Stimulated activated naive CD8-positive, alpha-beta T cell treated with anti-CD3 and anti-CD28 coated beads, Interleukin-15, Interleukin-2, amounts not matched to agents 100 ng/mL and 50 ng/mL, for 24 hours (primary cell): ENCODE measurements at regions not wholly inside any gene's neighbourhood (a gene's known extent, or its start where the extent isn't known, plus 50 kb on each side); places are given as distances from the start of the nearest gene placed in this dataset.
"Not testable (repeated sequence)": the region's sequence is repeated elsewhere in the genome, so short reads cannot be mapped to it uniquely, and the experiment has no call there.

Experiments used
- H3K27ac Mint-ChIP-seq: one replicate; pipeline ENCODE4 v1.8.0; 2021; ENCODE audit warnings: mild to moderate bottlenecking, mixed read lengths
- H3K27me3 Mint-ChIP-seq: one replicate; pipeline ENCODE4 v1.8.0; 2021; ENCODE audit warnings: mixed read lengths
- H3K36me3 Mint-ChIP-seq: one replicate; pipeline ENCODE4 v1.8.0; 2021; ENCODE audit warnings: low read depth, mixed read lengths
- H3K4me1 Mint-ChIP-seq: one replicate; pipeline ENCODE4 v1.8.0; 2021; ENCODE audit warnings: low read depth, mixed read lengths
- H3K4me3 Mint-ChIP-seq: one replicate; pipeline ENCODE4 v1.8.0; 2021; ENCODE audit warnings: mild to moderate bottlenecking, mixed read lengths
- H3K9me3 Mint-ChIP-seq: one replicate; pipeline ENCODE4 v1.8.0; 2021; ENCODE audit warnings: mixed read lengths

- H3K36me3 Mint-ChIP-seq = no peaks in the 10 kb centered on the region
- H3K4me3 Mint-ChIP-seq = no peak overlapping the region
- no peaks in the 10 kb centered on the region for H3K9me3 Mint-ChIP-seq
- no peak overlapping the region for H3K27ac Mint-ChIP-seq
- no peaks in the 10 kb centered on the region for H3K4me1 Mint-ChIP-seq
- peaks cover 18% of the 10 kb centered on the region for H3K27me3 Mint-ChIP-seq
Measured at GRCh38 chr5:69007726-69008368, 86.0 kb upstream of the SLC30A5 start.

DNA sequence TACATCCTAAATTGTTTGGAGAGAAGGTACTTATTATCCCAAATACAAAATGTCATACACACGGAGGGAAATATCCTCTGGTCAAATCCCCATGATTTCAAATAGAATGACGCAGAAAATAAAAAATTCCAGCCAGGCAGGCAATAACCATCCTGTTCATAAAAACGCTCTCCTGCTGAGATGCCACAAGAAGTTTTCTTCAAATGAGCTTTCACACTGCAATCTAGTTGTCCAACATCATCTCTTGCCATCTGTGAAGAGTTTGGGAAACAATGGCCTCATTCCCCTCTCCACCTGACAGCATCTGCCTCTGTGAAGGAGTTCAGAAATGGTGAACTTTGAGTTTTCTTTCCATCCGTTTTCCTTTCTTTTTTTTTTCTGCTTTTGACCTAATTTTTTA, 83.3 kb upstream of the SLC30A5 start:
- Mint-ChIP-seq H3K27me3 (peaks cover 12% of the 10 kb centered on the region), H3K27ac (no peak overlapping the region), H3K4me1 (no peaks in the 10 kb centered on the region), H3K9me3 (no peaks in the 10 kb centered on the region), H3K4me3 (no peak overlapping the region), H3K36me3 (no peaks in the 10 kb centered on the region)

DNA sequence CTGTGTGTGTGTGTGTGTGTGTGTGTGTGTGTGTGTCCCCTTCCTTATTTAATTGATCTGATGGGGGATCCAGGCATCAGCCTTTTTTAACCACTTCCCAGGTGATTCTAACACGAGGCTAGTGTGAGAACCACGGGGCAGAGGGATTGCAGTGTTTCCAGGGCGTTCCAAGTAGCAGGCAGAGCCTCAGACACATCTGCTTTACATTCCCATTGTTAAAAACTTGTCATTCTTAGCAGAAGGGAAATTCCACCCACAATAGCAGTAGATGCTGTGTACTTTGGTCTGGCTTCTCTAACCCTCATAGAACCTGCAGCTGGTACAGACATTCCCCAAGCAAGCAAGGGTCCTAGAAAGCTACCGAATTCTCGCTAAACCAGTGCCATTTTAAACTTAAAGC, 81.9 kb upstream of the SLC30A5 start:
- no peaks in the 10 kb centered on the region for H3K4me1 Mint-ChIP-seq
- H3K9me3 Mint-ChIP-seq = no peaks in the 10 kb centered on the region
- H3K36me3 Mint-ChIP-seq = no peaks in the 10 kb centered on the region
- H3K4me3 Mint-ChIP-seq = no peak overlapping the region
- peaks cover 11% of the 10 kb centered on the region for H3K27me3 Mint-ChIP-seq
- no peak overlapping the region for H3K27ac Mint-ChIP-seq

- no peaks in the 10 kb centered on the region for H3K27me3 Mint-ChIP-seq
- H3K36me3 Mint-ChIP-seq = no peaks in the 10 kb centered on the region
Measured at GRCh38 chr5:69013481-69013880, 80.3 kb upstream of the SLC30A5 start.

GRCh38 chr5:69014007-69014406, 79.8 kb upstream of the SLC30A5 start:
- not testable (repeated sequence) for H3K4me1 Mint-ChIP-seq, H3K36me3 Mint-ChIP-seq, H3K4me3 Mint-ChIP-seq, H3K27me3 Mint-ChIP-seq, H3K9me3 Mint-ChIP-seq, H3K27ac Mint-ChIP-seq

More at GRCh38 chr5:69013481-69013880, 80.3 kb upstream of the SLC30A5 start:
- Mint-ChIP-seq H3K4me1 (no peaks in the 10 kb centered on the region), H3K9me3 (no peaks in the 10 kb centered on the region), H3K27ac (no peak overlapping the region), H3K4me3 (no peak overlapping the region)

DNA sequence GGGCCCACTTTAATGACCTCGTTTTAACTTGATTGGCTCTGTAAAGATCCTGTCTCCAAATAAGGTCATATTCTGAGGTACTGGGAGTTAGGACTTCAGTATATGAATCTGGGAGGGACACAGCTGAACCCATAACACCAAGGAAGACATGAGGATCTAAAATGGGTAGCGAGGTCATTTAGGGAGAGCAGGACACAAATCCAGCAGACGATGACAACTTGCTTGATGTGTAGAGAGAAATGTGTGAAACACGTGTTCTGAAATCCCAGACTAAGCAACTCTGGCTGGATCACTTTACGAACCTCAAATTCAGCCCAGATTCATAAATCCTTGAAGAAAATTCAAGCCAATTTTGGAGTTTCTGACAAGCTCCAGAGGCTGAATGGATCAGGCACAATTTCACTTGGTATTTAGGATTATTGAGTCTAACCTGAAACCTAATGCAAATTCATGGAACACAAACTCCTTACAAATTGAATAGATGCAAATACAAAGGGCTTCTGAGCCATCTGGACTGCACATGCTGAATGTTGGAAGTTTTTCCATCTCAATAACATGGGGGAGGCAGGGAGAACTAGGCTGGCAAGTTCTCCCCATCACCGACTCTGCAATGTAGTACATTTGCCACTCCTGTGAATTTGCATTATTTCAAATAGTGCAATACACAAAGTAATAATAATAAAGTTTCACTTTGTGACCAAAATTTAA, 74.0 kb upstream of the SLC30A5 start:
- Mint-ChIP-seq H3K9me3 (no peaks in the 10 kb centered on the region), H3K4me1 (no peaks in the 10 kb centered on the region), H3K27ac (no peak overlapping the region), H3K27me3 (no peaks in the 10 kb centered on the region), H3K36me3 (no peaks in the 10 kb centered on the region), H3K4me3 (no peak overlapping the region)

DNA sequence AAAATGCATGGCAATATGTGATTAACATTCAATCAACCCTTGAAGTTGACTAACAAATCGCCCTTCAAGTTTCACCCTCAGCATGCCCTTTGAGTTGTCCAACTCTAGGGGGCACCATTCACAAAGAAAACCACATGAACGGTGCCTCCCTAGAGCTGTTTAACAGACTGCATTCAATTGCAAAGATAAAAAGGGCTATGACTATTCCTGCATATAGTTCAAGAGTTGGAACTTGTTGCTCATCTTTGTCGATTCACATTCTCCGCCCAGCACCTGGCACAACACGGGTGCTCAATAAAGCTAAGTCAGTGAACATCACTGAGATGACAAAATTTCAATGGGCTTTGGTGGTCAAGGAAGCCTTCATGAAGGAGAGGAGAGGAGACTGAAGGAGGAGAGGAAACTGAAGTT, 69.6 kb upstream of the SLC30A5 start:
- no peak overlapping the region for H3K27ac Mint-ChIP-seq

DNA sequence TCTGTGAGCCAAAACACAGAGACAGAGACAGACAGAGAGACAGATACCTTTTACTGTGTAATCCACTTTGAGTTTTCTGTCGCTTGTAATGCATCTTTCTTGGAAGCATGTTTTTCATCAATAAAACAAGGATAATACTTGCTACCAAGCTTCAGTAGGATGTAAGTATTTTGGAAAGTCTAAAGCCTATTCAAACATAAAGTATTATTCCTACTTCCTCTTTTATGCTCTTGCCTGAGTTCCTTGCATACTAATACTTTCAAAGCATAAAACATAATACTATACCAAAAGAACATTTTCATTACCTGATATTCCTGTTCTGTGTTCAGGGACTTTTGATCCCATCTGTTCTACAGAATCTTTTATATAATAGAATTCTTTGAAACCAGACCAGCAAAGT, 64.5 kb upstream of the SLC30A5 start:
- Mint-ChIP-seq H3K9me3 (no peaks in the 10 kb centered on the region), H3K36me3 (no peaks in the 10 kb centered on the region), H3K27me3 (peaks cover 17% of the 10 kb centered on the region), H3K4me3 (no peak overlapping the region), H3K4me1 (no peaks in the 10 kb centered on the region), H3K27ac (no peak overlapping the region)

More for the DNA sequence above, 69.6 kb upstream of the SLC30A5 start:
- H3K4me1 Mint-ChIP-seq = no peaks in the 10 kb centered on the region
- no peak overlapping the region for H3K4me3 Mint-ChIP-seq
- H3K27me3 Mint-ChIP-seq = peaks cover 4% of the 10 kb centered on the region
- H3K36me3 Mint-ChIP-seq = no peaks in the 10 kb centered on the region
- H3K9me3 Mint-ChIP-seq = no peaks in the 10 kb centered on the region

DNA sequence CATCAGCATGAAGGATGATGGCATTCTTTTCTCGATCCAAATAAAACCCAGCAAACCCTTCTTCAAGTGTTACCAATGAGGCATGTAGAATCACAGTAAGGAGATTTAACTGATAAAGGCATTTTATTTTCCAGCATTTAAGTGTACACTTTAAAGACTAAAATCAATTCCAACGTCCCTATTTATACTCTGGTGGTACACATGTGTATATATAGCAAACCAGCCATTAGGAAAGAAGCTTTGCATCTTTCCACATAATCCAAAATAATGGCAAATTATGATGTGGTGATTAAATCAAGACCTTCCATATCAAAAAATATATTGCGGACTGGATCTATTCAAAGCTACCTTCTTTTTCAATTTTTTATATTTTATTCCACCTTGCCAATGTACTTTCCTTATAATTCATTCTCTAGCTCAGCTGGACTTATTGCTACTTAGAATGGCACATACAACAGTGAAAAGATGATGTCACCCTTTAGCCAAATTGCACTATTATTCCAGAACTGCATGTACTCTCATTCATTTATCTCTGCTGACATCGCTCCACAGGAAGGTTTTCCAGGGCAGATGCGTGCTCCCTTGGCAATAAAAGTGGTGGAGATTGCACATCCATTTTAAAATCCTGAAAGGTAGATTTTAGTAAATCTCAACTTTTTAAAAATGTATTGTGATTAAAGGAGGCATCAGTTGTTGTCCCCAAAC, 63.3 kb upstream of the SLC30A5 start:
- H3K4me3 Mint-ChIP-seq = no peak overlapping the region
- no peaks in the 10 kb centered on the region for H3K9me3 Mint-ChIP-seq
- H3K36me3 Mint-ChIP-seq = no peaks in the 10 kb centered on the region
- H3K27ac Mint-ChIP-seq = no peak overlapping the region
- peaks cover 17% of the 10 kb centered on the region for H3K27me3 Mint-ChIP-seq
- H3K4me1 Mint-ChIP-seq = no peaks in the 10 kb centered on the region

GRCh38 chr5:69032009-69032408, 61.8 kb upstream of the SLC30A5 start:
- Mint-ChIP-seq H3K36me3 (no peaks in the 10 kb centered on the region), H3K9me3 (no peaks in the 10 kb centered on the region), H3K4me3 (no peak overlapping the region), H3K27ac (no peak overlapping the region), H3K4me1 (no peaks in the 10 kb centered on the region), H3K27me3 (peaks cover 17% of the 10 kb centered on the region)

DNA sequence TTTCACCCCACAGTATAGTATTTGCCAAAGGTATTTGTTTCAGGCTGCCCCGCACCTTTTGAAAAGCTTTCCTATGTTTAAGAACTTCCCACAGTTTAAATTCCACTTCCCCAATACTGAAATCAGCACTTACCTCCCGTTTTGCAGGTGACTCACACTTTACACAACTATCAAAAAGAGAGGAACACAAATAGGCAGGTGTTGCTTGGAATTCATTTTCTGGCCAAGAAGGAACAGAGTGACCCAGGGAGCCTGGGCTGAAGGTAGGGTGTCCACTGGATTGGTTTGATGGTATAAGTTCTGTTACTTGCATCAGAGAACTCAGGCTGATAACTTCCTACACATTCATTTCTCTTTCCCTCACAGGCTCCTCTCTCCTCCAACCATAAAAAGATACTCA, 60.1 kb upstream of the SLC30A5 start:
- Mint-ChIP-seq H3K27me3 (peaks cover 13% of the 10 kb centered on the region), H3K4me3 (no peak overlapping the region), H3K36me3 (no peaks in the 10 kb centered on the region), H3K27ac (no peak overlapping the region), H3K9me3 (no peaks in the 10 kb centered on the region), H3K4me1 (no peaks in the 10 kb centered on the region)

DNA sequence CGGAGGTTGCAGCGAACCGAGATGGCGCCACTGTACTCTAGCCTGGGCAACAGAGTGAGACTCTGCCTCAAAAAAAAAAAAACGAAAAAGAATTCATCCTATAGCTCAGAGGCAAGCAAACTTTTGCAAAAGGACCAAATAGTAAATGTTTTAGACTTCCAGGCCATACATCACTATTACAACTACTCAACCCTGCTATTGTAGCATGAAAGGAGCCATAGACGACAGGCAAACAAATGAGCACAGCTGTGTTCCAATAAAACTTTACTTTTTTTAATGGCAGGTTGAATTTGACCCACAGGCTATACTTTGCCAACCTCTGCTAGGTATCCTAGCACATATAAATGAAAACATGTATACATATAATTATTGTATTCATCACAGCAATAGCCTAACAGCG, 58.9 kb upstream of the SLC30A5 start:
- no peaks in the 10 kb centered on the region for H3K4me1 Mint-ChIP-seq
- peaks cover 11% of the 10 kb centered on the region for H3K27me3 Mint-ChIP-seq
- H3K36me3 Mint-ChIP-seq = no peaks in the 10 kb centered on the region
- H3K4me3 Mint-ChIP-seq = no peak overlapping the region
- H3K9me3 Mint-ChIP-seq = no peaks in the 10 kb centered on the region
- H3K27ac Mint-ChIP-seq = no peak overlapping the region

DNA sequence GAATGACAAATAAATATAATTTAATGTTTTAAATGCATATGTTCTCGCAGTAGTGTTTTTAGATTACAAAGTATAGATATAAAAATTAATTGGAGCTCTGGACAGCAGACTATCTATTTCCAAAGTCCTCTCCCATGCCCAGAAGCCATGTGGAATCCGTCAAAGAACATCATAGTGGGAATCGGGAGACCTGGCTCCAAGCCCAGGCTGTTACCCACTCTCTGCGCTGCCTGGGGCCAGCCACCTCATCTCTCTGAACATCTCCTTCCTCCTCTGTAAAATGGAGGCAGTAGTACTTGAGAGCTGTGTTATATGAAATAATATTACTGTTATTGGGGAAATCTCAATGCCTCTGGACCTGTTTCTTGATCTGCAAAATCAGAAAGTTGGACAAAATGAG, 58.1 kb upstream of the SLC30A5 start:
- Mint-ChIP-seq H3K4me1 (no peaks in the 10 kb centered on the region), H3K9me3 (no peaks in the 10 kb centered on the region), H3K36me3 (no peaks in the 10 kb centered on the region), H3K27ac (no peak overlapping the region), H3K4me3 (no peak overlapping the region), H3K27me3 (peaks cover 7% of the 10 kb centered on the region)

DNA sequence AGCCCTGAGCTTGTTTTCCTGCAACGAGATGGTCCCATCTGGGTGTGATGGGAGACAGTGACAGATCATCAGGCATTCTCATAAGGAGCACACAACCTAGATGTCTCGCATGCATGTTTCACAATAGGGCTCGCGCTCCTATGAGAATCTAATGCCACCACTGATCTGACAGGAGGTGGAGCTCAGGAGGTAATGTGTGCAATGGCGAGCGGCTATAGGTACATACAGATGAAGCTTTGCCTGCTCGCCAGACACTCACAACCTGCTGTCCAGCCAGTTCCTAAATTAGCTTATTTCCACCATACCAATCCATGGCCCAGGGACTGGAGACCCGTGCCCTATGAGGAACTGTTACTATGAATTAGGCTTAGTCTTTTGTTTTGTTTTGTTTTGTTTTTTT, 55.3 kb upstream of the SLC30A5 start:
- H3K4me3 Mint-ChIP-seq = no peak overlapping the region
- no peaks in the 10 kb centered on the region for H3K36me3 Mint-ChIP-seq
- peaks cover 6% of the 10 kb centered on the region for H3K4me1 Mint-ChIP-seq
- H3K27me3 Mint-ChIP-seq = no peaks in the 10 kb centered on the region
- H3K27ac Mint-ChIP-seq = no peak overlapping the region
- no peaks in the 10 kb centered on the region for H3K9me3 Mint-ChIP-seq

GRCh38 chr5:69039829-69040228, 54.0 kb upstream of the SLC30A5 start:
- Mint-ChIP-seq H3K4me1 (peaks cover 13% of the 10 kb centered on the region), H3K4me3 (no peak overlapping the region), H3K27me3 (no peaks in the 10 kb centered on the region), H3K36me3 (no peaks in the 10 kb centered on the region), H3K9me3 (no peaks in the 10 kb centered on the region), H3K27ac (no peak overlapping the region)
